ENCODE measurements at regions not wholly inside any gene's neighbourhood (a gene's known extent, or its start where the extent isn't known, plus 50 kb on each side); places are given as distances from the start of the nearest gene placed in this dataset.
"Not testable (repeated sequence)": the region's sequence is repeated elsewhere in the genome, so short reads cannot be mapped to it uniquely, and the experiment has no call there.

GRCh38 chr2:128601298-128602037 is 282.8 kb upstream of the HS6ST1 start:
- no peak overlapping the region for H3K27ac ChIP-seq

GRCh38 chr2:128602038-128602698 is 283.5 kb upstream of the HS6ST1 start:
- no peak for TF ChIP-seq CTCF (conservative IDR thresholded peaks at IDR 0.05)
- no peak overlapping the region for H3K27ac ChIP-seq

More at GRCh38 chr2:128601298-128602037, 282.8 kb upstream of the HS6ST1 start:
- no peak for TF ChIP-seq CTCF (conservative IDR thresholded peaks at IDR 0.05)

- H3K27ac ChIP-seq: no peak overlapping the region
- no peak for TF ChIP-seq CTCF (conservative IDR thresholded peaks at IDR 0.05)
Observed at GRCh38 chr2:128602699-128603101, 284.0 kb upstream of the HS6ST1 start.

GRCh38 chr2:128603411-128603924 is 284.8 kb upstream of the HS6ST1 start:
- TF ChIP-seq CTCF (conservative IDR thresholded peaks at IDR 0.05): no peak
- H3K27ac ChIP-seq: no peak overlapping the region

- no peak overlapping the region for H3K27ac ChIP-seq
- no peak for TF ChIP-seq CTCF (conservative IDR thresholded peaks at IDR 0.05)
Observed at GRCh38 chr2:128604045-128604444, 285.4 kb upstream of the HS6ST1 start.

GRCh38 chr2:128604581-128604980 is 285.9 kb upstream of the HS6ST1 start:
- H3K27ac ChIP-seq: not testable (repeated sequence)

GRCh38 chr2:128605421-128605820 is 286.8 kb upstream of the HS6ST1 start:
- no peak for TF ChIP-seq CTCF (conservative IDR thresholded peaks at IDR 0.05)
- no peak overlapping the region for H3K27ac ChIP-seq

- H3K27ac ChIP-seq: no peak overlapping the region
- no peak for TF ChIP-seq CTCF (conservative IDR thresholded peaks at IDR 0.05)
Observed at GRCh38 chr2:128605931-128606330, 287.3 kb upstream of the HS6ST1 start.

All from VCaP (cell line).